ENCODE measurements at regions not wholly inside any gene's neighbourhood (a gene's known extent, or its start where the extent isn't known, plus 50 kb on each side); places are given as distances from the start of the nearest gene placed in this dataset.
A peak's percentile ranks its signal among the peaks of the same experiment; 100 is the strongest.

DNA sequence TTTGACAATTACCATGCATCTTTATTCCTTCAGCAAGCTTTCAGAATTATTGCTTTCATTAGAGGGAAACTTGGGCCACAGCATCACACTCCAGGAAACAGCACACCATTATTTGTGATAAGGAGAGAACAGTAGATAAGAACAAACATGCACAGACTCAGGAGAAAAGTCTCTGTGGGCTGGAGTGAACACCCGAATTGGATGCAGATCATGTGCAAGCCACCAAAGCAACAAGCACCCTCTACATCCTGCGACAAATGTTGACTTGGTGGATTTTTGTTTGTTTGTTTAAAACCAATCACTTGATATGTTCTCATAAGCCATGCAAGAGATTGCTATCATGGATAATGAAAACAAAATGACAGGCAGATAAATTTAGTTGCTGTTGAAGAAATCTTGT, 67.7 kb upstream of the ZFP64 start:
- CTCF ChIA-PET, result no interaction called here
- intact Hi-C loops (cut with micrococcal nuclease; ENCODE audit: unreplicated experiment), result no loop called here
- BruUV-seq (replicated peaks), result no TSS peak
- Histone ChIP-seq H3K27me3 (replicated peaks; ENCODE audit: control insufficient read depth, insufficient read depth, low read length) (0 out of 2 replicates have a peak, but pooled peaks cover 1% of the 10 kb centered on the region), H3K9me3 (peaks cover 3% of the 10 kb centered on the region; the same call in 1 of the 2 replicates), H3K4me1 (no peaks in the 10 kb centered on the region), H3K4me3 (ENCODE audit: low read depth, low read length) (no peak overlapping the region), H3K36me3 (ENCODE audit: control insufficient read depth, insufficient read depth, low read length) (no peaks in the 10 kb centered on the region)
- Mint-ChIP-seq H3K4me3 (ENCODE audit: unreplicated experiment) (no peak overlapping the region), H3K27me3 (ENCODE audit: insufficient read depth, unreplicated experiment) (peaks cover 23% of the 10 kb centered on the region), H3K27ac (ENCODE audit: unreplicated experiment) (no peak overlapping the region), H3K9me3 (ENCODE audit: unreplicated experiment) (no peaks in the 10 kb centered on the region), H3K36me3 (ENCODE audit: insufficient read depth, unreplicated experiment) (no peaks in the 10 kb centered on the region), H3K4me1 (ENCODE audit: low read depth, unreplicated experiment) (no peaks in the 10 kb centered on the region)
- POLR2A ChIA-PET, result no interaction called here
- TF ChIP-seq, protein P1, sequence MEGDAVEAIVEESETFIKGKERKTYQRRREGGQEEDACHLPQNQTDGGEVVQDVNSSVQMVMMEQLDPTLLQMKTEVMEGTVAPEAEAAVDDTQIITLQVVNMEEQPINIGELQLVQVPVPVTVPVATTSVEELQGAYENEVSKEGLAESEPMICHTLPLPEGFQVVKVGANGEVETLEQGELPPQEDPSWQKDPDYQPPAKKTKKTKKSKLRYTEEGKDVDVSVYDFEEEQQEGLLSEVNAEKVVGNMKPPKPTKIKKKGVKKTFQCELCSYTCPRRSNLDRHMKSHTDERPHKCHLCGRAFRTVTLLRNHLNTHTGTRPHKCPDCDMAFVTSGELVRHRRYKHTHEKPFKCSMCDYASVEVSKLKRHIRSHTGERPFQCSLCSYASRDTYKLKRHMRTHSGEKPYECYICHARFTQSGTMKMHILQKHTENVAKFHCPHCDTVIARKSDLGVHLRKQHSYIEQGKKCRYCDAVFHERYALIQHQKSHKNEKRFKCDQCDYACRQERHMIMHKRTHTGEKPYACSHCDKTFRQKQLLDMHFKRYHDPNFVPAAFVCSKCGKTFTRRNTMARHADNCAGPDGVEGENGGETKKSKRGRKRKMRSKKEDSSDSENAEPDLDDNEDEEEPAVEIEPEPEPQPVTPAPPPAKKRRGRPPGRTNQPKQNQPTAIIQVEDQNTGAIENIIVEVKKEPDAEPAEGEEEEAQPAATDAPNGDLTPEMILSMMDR (IDR thresholded peaks at IDR 0.05; ENCODE audit: insufficient read depth in 1 of 2, low read depth in 1 of 2, low read length in 1 of 2, severe bottlenecking in 1 of 2, unreplicated experiment in 1 of 2), result no peak
- DNase-seq, result no peak

- H3K27me3 Mint-ChIP-seq (ENCODE audit: insufficient read depth, unreplicated experiment), result peaks cover 13% of the 10 kb centered on the region
- no peaks in the 10 kb centered on the region for H3K36me3 Mint-ChIP-seq (ENCODE audit: insufficient read depth, unreplicated experiment)
- intact Hi-C loops (cut with micrococcal nuclease; ENCODE audit: unreplicated experiment), result no loop called here
- H3K27me3 ChIP-seq (replicated peaks; ENCODE audit: control insufficient read depth, insufficient read depth, low read length), result 0 out of 2 replicates have a peak, but pooled peaks cover 1% of the 10 kb centered on the region
- H3K9me3 Mint-ChIP-seq (ENCODE audit: unreplicated experiment), result no peaks in the 10 kb centered on the region
- no peaks in the 10 kb centered on the region for H3K36me3 ChIP-seq (ENCODE audit: control insufficient read depth, insufficient read depth, low read length)
- no TSS peak for BruUV-seq (replicated peaks)
- ChIA-PET CTCF (no interaction called here), POLR2A (no interaction called here)
- no peaks in the 10 kb centered on the region for H3K4me1 ChIP-seq
- no peaks in the 10 kb centered on the region for H3K4me1 Mint-ChIP-seq (ENCODE audit: low read depth, unreplicated experiment)
- H3K27ac Mint-ChIP-seq (ENCODE audit: unreplicated experiment), result no peak overlapping the region
- no peak overlapping the region for H3K4me3 ChIP-seq (ENCODE audit: low read depth, low read length)
- DNase-seq, result no peak
- peaks cover 3% of the 10 kb centered on the region; the same call in 1 of the 2 replicates for H3K9me3 ChIP-seq
- H3K4me3 Mint-ChIP-seq (ENCODE audit: unreplicated experiment), result no peak overlapping the region
- TF ChIP-seq, protein P1 (IDR thresholded peaks at IDR 0.05; ENCODE audit: insufficient read depth in 1 of 2, low read depth in 1 of 2, low read length in 1 of 2, severe bottlenecking in 1 of 2, unreplicated experiment in 1 of 2), result peak; percentile 1 to 13
These were observed 64.9 kb upstream of the ZFP64 start for GRCh38 chr20:52256454-52256853.

- no peaks in the 10 kb centered on the region for H3K36me3 Mint-ChIP-seq (ENCODE audit: insufficient read depth, unreplicated experiment)
- ChIA-PET CTCF (no interaction called here), POLR2A (no interaction called here)
- DNase-seq, result no peak
- no peaks in the 10 kb centered on the region for H3K9me3 Mint-ChIP-seq (ENCODE audit: unreplicated experiment)
- no peaks in the 10 kb centered on the region for H3K4me1 ChIP-seq
- H3K27me3 ChIP-seq (replicated peaks; ENCODE audit: control insufficient read depth, insufficient read depth, low read length), result no peaks in the 10 kb centered on the region
- H3K4me3 Mint-ChIP-seq (ENCODE audit: unreplicated experiment), result no peak overlapping the region
- H3K4me3 ChIP-seq (ENCODE audit: low read depth, low read length), result no peak overlapping the region
- TF ChIP-seq, protein P1 (IDR thresholded peaks at IDR 0.05; ENCODE audit: insufficient read depth in 1 of 2, low read depth in 1 of 2, low read length in 1 of 2, severe bottlenecking in 1 of 2, unreplicated experiment in 1 of 2), result no peak
- no peak overlapping the region for H3K27ac Mint-ChIP-seq (ENCODE audit: unreplicated experiment)
- no peaks in the 10 kb centered on the region for H3K4me1 Mint-ChIP-seq (ENCODE audit: low read depth, unreplicated experiment)
- peaks cover 3% of the 10 kb centered on the region; the same call in 1 of the 2 replicates for H3K9me3 ChIP-seq
- no TSS peak for BruUV-seq (replicated peaks)
- intact Hi-C loops (cut with micrococcal nuclease; ENCODE audit: unreplicated experiment), result no loop called here
- H3K36me3 ChIP-seq (ENCODE audit: control insufficient read depth, insufficient read depth, low read length), result no peaks in the 10 kb centered on the region
- peaks cover 8% of the 10 kb centered on the region for H3K27me3 Mint-ChIP-seq (ENCODE audit: insufficient read depth, unreplicated experiment)
These were observed 61.1 kb upstream of the ZFP64 start for GRCh38 chr20:52252664-52253063.
